NCI-H2081 (cell line): ENCODE measurements at regions not wholly inside any gene's neighbourhood (a gene's known extent, or its start where the extent isn't known, plus 50 kb on each side); places are given as distances from the start of the nearest gene placed in this dataset.

Experiments
- DNase-seq, 2 experiments: peaks; one replicate each; lab custom pipeline; 2025; lab: John Stamatoyannopoulos, UW

DNA sequence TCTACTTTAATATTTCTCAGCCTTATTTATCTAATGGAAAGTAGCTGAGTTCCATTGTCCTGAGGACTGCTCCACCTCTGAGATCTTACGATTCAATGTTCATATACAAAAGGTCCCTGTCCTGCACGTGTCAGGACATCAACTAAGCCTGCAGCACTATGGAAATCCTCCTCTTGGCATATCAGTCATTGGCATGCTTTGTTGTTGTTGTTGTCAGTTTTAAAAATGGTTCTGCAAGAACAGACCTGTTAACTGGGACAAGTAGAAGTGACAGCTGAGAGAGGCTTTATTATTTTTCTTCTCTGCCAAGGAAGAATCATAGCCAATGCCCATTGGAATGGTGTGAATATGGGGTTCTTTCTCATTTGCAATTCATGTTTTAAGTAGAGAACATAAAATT lies 450.1 kb upstream of the PKDCC start:
- no peak for DNase-seq

DNA sequence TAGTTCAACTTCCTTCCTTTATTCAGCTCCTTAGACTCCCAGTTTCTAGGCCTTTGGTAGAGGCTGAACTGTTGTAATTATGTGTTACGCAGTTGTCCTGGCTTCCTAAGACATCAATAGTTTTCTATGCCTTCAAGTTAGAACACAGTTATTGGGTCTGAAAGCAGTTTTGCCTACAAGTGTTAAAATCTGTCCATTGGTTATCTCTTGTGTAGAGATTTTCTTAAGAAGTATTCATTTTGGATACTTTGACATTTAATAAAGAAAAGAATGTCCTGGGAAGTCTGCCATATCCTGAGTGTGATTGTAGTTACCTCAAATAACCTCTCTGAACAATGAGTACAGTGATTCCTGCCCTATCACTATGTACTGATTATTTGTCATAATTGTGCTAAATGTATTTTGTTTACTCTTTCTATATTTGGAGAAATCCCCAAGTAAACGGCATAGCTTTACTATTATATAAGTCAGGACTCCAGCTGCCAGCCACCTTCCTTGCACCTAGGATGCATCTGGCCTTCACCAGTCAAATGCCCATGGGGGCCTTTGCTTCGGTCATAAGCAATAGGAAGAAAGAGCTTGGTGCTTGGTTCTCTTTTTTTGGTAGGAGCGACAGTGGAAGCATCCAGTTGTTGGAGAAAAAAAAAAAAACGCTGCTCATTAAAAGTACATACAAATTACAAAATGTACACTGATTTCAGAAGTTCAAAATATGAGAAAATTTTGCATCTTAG lies 449.5 kb upstream of the PKDCC start:
- no peak for DNase-seq

DNA sequence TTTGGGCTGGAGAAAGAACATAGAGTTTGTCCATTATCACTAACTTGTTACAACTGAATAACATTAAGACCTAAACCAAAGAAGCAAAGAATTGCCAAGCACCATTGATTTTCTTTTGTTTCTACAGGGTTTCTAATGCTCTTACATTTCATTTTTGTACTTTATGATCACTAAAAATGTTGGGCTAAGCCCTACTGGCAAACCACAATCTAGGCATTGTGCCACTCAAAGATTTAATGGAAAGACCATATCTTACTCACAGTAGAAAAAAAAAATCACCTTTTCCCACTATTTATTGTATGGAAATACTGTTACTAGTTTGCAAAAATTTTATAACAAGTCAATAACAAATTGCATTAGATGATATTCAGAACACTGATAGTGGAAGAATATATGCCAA lies 447.4 kb upstream of the PKDCC start:
- DNase-seq, result no peak

DNA sequence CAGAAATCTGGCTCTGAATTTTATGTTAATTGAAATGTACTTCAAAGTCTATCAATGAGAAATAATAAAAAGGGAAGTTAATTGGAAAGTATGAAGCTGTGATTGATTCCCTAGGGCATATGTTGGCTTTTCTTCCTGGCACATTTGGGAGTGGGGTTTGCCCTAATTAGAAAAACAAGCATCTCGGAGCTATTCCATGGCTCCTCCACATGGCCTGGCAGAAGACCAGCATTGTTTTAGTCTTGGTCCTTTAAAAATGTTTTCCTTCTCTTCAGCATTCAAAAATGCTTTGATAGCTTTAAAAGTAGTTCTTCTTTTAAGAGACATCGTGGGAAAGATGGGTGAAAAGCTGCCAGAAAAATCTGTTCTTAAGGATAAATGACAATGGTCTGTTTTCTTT lies 445.5 kb upstream of the PKDCC start:
- no peak for DNase-seq

DNA sequence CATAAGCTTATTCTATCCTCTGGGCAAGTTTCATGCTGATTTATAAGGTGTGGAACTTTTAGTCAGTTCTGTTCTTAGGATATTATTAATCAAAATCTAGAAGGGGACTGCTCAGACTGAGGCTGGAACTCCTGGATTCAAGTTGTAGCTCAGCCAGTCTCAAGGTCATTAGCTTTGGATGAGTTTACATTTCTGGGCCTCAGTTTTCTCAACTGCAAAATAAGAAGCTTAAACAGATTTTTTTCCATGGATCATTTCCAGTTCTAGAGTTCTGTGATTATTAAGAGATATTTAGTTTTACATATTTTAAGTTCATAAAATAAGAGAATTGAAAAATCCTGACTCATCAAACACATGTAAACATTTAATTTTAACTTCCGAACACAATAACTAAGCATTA lies 442.5 kb upstream of the PKDCC start:
- DNase-seq, result no peak

DNA sequence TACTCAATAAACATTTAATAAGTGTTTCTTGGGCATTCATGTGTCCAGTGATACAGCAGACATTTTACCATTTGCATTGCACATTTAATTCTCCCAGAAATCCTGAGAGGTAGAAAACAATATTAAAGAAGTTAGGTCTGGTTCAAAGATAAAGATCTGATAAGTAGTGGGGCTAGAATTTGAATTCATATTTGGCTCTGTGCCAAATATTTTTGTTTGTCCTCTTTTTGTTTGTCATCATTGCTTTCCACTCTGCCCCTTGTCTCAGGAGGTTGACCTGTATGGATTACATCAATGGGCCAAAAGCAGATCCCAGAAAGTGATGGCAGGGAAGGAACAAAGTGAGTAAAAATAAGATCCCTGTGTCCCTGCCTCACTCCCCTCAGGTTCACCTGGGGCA lies 441.9 kb upstream of the PKDCC start:
- no peak for DNase-seq

DNA sequence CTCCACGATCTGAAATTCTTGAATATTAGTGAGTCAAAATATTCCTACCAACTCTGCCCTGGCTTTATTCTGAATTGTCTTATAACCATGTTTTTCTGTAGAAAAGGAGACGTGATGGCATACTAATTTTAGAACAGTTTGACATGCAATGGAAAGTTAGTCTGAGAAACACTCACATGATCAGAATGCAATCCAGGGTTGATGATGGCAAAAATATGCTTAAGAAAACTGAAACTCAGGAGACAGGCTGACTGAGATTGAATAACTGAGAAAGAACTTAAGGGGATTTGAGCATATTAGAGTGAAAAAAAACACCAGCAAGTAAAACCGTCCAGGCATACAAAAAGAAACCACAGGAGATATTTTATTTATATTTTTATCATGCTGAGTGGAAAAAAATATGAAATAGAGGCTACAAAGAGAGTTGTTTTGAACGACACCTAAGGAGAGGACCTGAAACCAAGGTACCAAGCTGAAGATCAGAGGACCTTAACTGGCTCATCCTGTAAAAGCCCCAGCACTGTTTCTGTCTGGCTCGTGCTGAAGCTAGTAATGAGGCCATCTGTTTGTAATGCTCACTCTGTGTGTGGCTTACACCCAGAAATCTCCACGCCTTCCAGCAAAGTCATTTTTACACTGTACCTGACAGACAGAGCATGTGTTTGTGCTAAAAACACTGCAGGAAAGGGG lies 437.2 kb upstream of the PKDCC start:
- no peak for DNase-seq

DNA sequence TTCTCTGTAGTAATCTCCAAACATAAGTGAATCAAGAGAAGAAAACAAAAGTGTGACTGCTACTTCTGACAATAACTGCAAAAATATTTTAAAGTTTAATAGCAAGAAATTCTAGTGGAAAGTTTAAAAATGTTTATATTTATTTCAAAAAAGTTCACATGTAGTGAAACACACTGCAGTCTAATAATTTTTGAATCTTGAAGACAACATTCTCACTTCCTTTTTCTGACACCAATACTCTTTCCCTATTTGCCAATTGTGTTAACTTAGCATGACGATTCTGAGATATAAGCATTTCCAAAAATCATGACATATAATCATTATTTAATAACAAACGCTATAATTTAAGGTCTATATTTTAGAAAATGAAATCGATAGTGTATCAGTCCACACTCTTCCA lies 429.1 kb upstream of the PKDCC start:
- DNase-seq, result no peak

DNA sequence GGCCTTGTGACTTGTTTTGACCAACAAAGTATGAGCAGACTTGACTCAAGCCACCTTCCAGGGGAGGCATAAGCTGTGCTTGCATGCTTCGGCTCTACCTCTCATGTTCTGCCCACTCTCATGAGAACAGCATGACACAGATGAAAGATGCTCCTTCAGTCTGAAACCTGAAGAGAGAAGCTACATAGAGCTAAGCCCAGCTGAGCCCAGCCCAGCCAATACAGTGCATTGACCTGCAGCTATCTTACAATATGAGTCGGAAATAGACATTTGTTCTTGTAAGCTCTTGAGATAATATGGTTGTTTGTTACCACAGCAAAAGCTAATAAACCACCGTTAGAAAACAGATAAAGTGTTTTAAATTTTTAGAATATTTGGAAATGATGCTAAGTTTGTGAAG lies 426.7 kb upstream of the PKDCC start:
- no peak for DNase-seq

DNA sequence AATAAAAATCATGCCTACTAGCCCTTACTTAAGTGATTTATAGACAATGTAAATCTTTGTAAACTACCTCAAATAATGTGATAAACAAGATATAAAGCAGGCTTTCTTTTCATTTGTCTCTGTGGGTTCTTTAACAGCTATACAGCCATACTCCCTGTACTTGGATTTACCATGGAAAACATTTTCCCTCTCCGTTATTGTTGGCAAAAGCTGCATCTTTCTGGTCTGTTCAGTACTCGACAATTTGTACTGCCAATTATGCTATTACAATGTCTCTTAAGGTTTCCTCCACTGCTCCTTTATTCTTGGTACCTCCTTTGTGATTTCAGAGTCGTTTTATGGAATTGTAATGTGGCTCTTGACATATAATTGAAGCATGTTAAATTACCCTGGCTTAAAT lies 426.3 kb upstream of the PKDCC start:
- DNase-seq, result peak in 1 of 2 experiments; percentile 26

DNA sequence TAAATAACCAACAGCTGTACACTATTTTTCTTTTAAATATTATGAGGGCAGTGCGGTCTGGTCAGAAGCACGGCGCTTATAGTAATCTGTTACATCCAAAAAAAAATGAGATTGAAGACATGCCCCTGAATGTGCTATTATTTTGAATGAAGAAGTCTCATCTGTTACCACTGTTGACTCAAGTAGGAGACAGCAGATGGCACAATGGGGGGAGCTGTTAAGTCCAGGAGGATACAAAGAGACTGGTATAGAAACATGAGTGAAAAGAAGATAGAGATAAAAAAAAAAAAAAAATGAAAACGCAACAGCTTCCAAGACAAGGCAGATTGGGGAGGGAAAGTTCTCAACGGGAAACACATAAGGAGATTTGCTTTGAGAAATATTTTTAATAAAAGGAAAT lies 425.5 kb upstream of the PKDCC start:
- DNase-seq, result peak in 1 of 2 experiments; percentile 16

DNA sequence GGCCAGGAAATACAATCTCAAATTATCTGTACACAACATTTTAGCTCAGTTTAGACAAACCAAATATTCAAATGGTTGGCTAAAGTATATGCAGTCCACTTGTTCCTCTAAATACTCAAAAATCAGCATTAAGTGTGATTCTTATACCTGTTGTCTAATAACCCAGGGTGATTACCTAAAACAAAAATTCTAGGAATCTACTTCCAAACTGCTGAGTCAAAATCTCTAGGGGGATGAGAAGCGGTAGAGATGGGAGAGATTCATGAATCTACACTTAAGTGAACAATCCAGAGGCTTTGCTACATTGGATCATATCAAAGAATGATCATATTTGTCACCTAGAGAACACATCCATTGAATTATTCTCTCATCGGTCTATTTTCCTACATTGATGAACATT lies 420.9 kb upstream of the PKDCC start:
- DNase-seq, result no peak

DNA sequence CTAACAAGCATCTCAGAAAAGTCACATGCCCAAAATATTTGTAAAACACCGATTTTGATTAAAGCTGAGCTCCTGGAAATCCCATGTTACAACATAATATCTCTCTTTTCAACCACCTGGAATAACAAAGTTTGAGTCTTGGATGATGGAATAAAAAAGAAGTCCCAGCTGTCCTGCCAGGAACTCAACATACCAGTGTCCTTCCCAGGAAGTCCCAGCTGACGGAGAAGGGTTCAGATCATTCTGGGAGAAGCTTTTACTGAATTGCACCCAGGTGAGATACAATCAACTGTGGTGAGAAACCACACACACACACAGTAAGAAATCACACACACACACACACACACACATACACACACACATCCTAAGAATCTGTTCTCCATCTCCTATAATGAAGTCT lies 413.1 kb upstream of the PKDCC start:
- DNase-seq, result no peak

DNA sequence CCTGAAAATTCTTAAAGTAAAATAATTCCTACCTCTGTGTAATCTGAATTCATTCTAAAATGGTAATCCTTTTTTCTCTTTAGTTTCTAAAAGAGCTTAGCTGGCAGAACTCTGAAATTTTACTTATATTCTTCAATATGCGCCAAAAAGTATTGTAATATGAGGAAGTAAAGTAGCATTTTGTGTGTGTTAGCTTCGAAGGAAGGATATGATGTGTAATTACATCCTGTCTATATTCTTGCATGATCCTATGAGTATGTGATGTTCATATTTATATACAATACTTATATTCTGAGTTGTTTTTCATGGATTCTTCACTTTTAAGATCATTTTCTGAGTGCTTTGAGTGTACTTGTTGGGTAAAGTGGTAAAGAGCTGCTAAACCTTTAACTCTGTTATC lies 402.9 kb upstream of the PKDCC start:
- DNase-seq, result no peak

DNA sequence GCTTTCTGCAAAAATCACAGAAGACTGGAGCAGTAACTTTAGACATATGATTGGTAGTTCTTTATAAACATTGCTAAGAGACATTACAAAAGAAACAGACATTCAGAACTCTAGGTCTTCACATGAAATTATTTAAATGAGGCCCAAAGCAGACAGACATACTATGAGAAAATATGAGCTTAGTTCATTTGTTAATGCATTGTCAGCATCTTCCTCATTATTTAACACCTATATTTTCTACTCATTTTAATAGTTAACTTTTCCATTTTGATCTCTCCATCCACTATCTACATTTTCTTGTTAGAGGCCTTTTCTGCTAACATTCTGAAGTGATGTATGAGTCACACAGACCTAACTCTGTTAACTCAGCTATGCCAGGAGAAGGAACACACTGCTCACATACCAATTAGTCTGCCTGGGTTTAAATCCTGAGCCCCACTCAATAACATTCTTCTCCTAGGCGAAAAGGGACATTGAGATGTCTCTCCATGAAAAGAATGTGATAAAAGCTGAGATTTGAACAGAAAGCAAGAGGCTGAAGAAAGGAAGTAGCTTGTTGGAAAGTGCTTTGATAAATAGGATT lies 400.3 kb upstream of the PKDCC start:
- no peak for DNase-seq

DNA sequence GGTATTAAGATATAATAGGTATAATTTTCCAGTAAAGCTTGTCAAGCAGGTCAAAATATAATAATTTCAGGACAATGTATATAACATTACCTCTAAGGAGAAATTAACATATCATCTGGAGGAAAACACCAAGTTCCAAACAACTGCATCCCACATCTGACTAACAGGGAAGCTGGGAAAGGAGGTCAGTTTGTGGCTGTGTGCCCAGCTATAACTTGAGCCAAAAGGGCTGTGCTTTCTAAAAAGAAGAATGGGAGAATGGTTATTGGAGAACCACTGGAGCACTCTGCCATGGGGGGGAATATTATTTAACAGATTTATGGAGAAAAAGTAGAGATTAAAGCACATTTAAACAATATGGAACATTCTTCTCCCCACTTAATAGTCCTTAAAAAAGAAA lies 390.6 kb upstream of the PKDCC start:
- DNase-seq, result no peak

DNA sequence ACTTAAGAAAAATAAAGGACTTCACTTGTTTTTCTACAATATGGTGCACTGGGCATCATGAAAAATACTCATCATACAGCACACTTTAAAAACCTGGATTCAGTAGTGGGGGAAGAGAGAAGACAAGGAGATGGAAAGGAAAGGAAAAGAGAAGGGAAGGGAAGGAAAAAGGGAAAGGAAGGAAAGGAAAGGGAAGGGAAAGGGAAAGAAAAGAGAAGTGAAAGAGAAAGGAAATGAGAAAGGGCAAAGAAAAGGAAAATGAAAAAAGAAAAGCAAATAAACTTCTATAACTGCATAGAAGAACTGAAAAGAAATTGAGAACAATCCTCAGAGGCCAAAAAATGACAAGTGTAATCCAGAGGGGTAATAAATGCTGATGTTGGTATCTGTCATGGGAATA lies 388.1 kb upstream of the PKDCC start:
- DNase-seq, result no peak

DNA sequence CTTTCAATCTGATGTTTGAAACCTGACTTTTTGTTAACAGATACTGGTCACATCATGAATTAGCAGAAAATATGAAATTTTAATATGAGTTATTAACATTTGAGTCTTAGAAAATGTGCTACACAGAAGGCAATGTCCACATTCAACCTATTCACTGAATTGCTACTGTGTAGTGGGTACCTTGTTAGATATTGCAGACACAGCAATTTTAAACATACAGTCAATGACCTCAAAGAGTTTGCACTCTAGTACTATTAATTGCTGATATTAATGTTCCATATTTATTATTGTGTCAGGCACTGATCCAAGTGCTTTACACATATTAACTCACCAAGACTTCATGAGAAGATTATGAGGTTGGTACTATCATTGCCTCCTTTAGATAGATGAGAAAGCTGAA lies 385.4 kb upstream of the PKDCC start:
- DNase-seq, result no peak

DNA sequence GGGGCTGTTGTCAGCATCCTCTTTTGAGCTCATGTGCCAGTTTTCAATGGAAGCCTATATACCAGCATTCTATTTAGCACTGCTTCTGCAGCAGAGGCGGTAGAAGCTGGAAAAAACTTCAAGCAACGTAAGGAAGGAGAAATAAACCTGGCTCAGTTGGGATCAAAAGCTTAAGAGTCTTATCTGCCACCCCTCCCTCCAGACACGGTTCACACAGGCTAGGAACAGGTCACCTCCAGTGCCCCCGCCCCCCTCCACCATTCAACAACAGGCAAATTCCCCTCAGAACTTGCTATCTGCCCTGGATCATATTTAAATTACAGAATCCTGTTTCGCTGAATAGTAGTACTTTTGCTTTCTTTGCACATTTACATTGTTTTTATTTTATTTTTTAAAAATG lies 384.8 kb upstream of the PKDCC start:
- no peak for DNase-seq

DNA sequence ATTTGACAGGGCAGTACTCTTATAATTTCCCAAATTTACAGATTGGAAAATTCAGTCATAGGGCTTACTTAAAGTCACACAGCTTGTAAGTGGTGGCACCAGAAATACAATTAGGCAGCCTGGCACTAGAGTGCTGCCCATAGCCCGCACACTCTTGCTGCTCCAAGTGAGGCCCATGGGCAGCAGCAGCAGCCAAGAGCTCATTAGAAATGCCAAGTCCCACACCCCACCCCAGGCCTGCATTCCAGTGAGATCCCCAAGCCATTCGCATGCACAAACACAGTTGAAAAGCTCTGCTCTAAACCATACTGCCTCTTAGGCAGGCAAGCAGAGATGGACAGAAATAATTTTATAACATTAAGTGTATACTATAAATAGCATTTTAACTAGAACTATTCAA lies 379.3 kb upstream of the PKDCC start:
- no peak for DNase-seq

DNA sequence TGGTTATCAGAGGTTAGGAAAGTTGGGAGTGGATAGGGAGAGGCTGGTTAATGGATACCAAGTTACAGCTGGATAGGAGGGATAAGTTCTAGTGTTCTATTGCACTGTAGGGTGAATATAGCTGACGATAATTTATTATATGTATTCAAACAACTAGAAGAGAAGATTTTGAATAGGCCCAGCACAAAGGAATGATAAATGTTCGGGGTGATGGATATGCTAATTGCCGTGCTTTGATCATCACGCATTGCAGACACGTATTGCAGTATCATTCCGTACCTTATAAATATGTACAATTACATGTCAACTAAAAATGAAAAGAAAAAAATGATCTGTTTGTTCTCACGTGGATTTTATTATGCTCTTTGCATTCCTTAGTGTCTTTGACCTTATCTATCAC lies 369.2 kb upstream of the PKDCC start:
- no peak for DNase-seq

DNA sequence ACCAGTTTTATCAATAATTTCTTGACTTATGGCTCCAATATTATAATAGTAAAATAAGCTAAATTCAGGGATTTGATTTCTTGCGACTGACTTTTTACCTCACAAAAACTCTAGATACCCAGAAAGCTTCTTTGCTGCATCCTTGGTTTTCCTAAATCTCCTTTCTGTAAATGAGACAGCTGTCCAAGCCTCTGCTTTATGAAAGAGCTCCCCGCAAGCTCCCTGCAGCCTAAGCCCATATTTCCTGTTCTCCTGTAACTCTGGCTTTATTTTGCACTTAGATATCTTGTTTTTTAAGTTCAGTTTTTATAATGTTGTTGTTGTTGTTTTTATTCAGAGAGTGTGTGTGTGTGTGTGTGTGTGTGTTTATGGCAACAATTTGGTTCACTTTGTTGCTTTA lies 361.7 kb upstream of the PKDCC start:
- DNase-seq, result no peak

DNA sequence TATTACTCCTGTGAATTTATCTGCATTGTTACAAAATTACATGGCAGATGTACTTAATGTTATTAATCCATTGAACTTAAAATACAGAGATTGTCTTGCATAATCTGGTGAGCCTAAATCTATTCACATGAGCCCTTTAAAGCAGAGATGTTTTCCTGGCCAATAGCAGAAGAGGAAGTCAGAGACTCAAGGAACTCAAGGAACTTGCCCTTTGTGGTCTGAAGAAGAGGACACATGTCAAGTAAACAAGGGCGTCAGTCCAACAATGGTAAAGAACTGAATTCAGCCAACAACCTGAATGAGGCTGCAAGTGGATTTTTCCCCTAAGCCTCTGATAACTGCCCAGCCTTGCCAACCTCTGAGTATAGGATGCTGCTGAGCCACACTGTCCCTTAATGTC lies 356.3 kb upstream of the PKDCC start:
- no peak for DNase-seq
